ENCODE measurements at regions not wholly inside any gene's neighbourhood (a gene's known extent, or its start where the extent isn't known, plus 50 kb on each side); places are given as distances from the start of the nearest gene placed in this dataset.

- no peaks in the 10 kb centered on the region for H3K36me3 ChIP-seq
- no peaks in the 10 kb centered on the region for H3K27me3 ChIP-seq
- intact Hi-C loops (cut with DNase I), result no loop called here
- ATAC-seq (no peak), DNase-seq (no peak)
- TF ChIP-seq, protein P1, sequence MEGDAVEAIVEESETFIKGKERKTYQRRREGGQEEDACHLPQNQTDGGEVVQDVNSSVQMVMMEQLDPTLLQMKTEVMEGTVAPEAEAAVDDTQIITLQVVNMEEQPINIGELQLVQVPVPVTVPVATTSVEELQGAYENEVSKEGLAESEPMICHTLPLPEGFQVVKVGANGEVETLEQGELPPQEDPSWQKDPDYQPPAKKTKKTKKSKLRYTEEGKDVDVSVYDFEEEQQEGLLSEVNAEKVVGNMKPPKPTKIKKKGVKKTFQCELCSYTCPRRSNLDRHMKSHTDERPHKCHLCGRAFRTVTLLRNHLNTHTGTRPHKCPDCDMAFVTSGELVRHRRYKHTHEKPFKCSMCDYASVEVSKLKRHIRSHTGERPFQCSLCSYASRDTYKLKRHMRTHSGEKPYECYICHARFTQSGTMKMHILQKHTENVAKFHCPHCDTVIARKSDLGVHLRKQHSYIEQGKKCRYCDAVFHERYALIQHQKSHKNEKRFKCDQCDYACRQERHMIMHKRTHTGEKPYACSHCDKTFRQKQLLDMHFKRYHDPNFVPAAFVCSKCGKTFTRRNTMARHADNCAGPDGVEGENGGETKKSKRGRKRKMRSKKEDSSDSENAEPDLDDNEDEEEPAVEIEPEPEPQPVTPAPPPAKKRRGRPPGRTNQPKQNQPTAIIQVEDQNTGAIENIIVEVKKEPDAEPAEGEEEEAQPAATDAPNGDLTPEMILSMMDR (IDR thresholded peaks at IDR 0.05), result no peak
- TF ChIP-seq POLR2A (IDR thresholded peaks at IDR 0.05), result no peak
- WGBS (ENCODE audit: insufficient coverage, low coverage, low lambda C conversion rate, missing lambda C conversion rate), result 48% methylated on average over 2 of the region's 5 CpGs
- H3K27ac ChIP-seq, result no peak overlapping the region
- H3K4me1 ChIP-seq, result no peaks in the 10 kb centered on the region
- H3K4me3 ChIP-seq, result no peak overlapping the region
- H3K9me3 ChIP-seq, result no peaks in the 10 kb centered on the region
Measured at GRCh38 chr2:104678181-104678580, 175.7 kb upstream of the POU3F3 start.

DNA sequence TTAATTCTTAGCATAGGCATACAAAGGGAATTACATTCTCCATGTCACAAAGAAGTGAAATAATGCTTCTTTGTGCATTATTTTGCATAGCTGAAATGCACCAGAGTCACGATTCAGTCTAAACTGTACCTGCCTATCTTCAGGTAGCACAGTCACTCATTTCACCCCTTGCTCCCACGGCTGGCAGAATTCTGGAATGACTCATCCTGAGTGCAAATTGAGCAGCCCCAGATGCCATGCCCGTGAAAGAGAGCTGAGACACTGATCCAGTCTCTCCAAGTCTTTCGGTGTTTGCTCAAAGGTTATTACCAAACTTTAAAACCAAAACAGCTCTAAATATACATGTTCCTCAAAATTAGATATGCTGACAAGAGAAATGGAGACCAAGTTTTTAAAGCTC lies 168.3 kb upstream of the POU3F3 start:
- no peaks in the 10 kb centered on the region for H3K4me1 ChIP-seq
- H3K9me3 ChIP-seq, result no peaks in the 10 kb centered on the region
- ATAC-seq (no peak), DNase-seq (no peak)
- no peaks in the 10 kb centered on the region for H3K27me3 ChIP-seq
- intact Hi-C loops (cut with DNase I), result no loop called here
- no peak for TF ChIP-seq POLR2A (IDR thresholded peaks at IDR 0.05)
- TF ChIP-seq, protein P1 (IDR thresholded peaks at IDR 0.05), result no peak
- WGBS (ENCODE audit: insufficient coverage, low coverage, low lambda C conversion rate, missing lambda C conversion rate), result 41% methylated on average over 4 of the region's 4 CpGs
- no peak overlapping the region for H3K4me3 ChIP-seq
- no peak overlapping the region for H3K27ac ChIP-seq
- H3K36me3 ChIP-seq, result no peaks in the 10 kb centered on the region

GRCh38 chr2:104687147-104687546 lies 166.8 kb upstream of the POU3F3 start:
- ATAC-seq, result no peak
- WGBS (ENCODE audit: insufficient coverage, low coverage, low lambda C conversion rate, missing lambda C conversion rate), result 63% methylated on average over 6 of the region's 9 CpGs
- Histone ChIP-seq H3K4me1 (no peaks in the 10 kb centered on the region), H3K27ac (no peak overlapping the region), H3K27me3 (no peaks in the 10 kb centered on the region), H3K9me3 (no peaks in the 10 kb centered on the region), H3K4me3 (no peak overlapping the region), H3K36me3 (no peaks in the 10 kb centered on the region)
- DNase-seq, result no peak
- intact Hi-C loops (cut with DNase I), result no loop called here
- TF ChIP-seq, protein P1 (IDR thresholded peaks at IDR 0.05), result no peak
- no peak for TF ChIP-seq POLR2A (IDR thresholded peaks at IDR 0.05)

DNA sequence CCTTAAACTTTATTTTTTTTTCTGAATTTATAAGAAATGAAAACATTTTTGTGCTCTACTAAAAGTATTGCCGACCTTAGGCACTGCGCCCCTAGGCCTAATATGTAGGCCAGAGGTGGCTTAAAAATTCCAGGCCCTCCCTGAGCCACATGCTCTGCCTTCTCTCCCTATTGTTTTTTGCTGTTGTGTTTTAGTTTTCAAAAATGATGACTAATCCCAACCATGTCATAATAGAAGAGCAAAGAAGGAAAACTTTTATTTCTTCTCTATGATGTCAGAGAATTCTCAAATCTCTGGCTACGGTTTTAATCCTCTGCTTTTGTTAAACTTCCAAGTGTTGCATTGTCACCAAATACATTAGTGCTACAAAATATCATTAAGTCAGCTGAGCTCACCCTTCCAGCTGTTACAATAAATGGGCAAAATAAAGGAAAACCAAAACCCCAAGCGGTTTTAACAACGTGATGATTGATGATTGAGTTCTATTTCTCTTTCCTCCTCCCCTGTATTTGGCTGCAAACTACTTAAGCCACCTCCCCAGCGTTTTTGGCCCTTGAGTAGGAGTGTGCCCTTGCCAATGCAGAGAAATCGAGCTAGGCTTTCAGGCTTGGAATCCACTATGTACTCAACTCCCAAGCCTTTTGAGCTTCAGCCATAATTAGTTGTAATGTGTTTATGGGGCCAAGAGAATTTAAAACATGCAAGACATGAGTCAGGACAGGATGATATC lies 163.5 kb upstream of the POU3F3 start:
- DNase-seq, result no peak
- Histone ChIP-seq H3K27me3 (no peaks in the 10 kb centered on the region), H3K4me1 (no peaks in the 10 kb centered on the region), H3K4me3 (no peak overlapping the region), H3K27ac (no peak overlapping the region), H3K9me3 (no peaks in the 10 kb centered on the region), H3K36me3 (no peaks in the 10 kb centered on the region)
- ATAC-seq, result no peak
- intact Hi-C loops (cut with DNase I), result no loop called here
- no peak for TF ChIP-seq POLR2A (IDR thresholded peaks at IDR 0.05)
- TF ChIP-seq, protein P1 (IDR thresholded peaks at IDR 0.05), result no peak
- 47% methylated on average over 7 of the region's 7 CpGs for WGBS (ENCODE audit: insufficient coverage, low coverage, low lambda C conversion rate, missing lambda C conversion rate)
